CD4-positive, alpha-beta T cell treated with Interferon alpha-2 for 1 hour (primary cell): ENCODE measurements at regions not wholly inside any gene's neighbourhood (a gene's known extent, or its start where the extent isn't known, plus 50 kb on each side); places are given as distances from the start of the nearest gene placed in this dataset.

Experiments
- DNase-seq, 2 donors: peaks; one replicate each; pipeline ENCODE4 v3.0.0-alpha.2; 2020 to 2022

GRCh38 chr1:29746076-29746665 is 509.8 kb downstream of the PTPRU start:
- no peak for DNase-seq

- DNase-seq = no peak
Observed at GRCh38 chr1:29744684-29745490, 508.6 kb downstream of the PTPRU start.

GRCh38 chr1:29743931-29744330 is 507.6 kb downstream of the PTPRU start:
- no peak for DNase-seq

GRCh38 chr1:29743264-29743663 is 506.9 kb downstream of the PTPRU start:
- no peak for DNase-seq

- DNase-seq = no peak
Observed at GRCh38 chr1:29739176-29739575, 502.9 kb downstream of the PTPRU start.

- no peak for DNase-seq
Observed at GRCh38 chr1:29736582-29737188, 500.4 kb downstream of the PTPRU start.

- peak in 1 of 2 donors; percentile 5 for DNase-seq
Observed at GRCh38 chr1:29732453-29732852, 496.1 kb downstream of the PTPRU start.

GRCh38 chr1:29730623-29731022 is 494.3 kb downstream of the PTPRU start:
- DNase-seq = no peak

- no peak for DNase-seq
Observed at GRCh38 chr1:29729281-29729680, 493.0 kb downstream of the PTPRU start.

- DNase-seq = no peak
Observed at GRCh38 chr1:29728703-29729102, 492.4 kb downstream of the PTPRU start.

- no peak for DNase-seq
Observed at GRCh38 chr1:29725262-29725661, 488.9 kb downstream of the PTPRU start.

GRCh38 chr1:29722598-29722997 is 486.3 kb downstream of the PTPRU start:
- DNase-seq = no peak

GRCh38 chr1:29719253-29719652 is 482.9 kb downstream of the PTPRU start:
- DNase-seq = no peak

GRCh38 chr1:29718791-29719190 is 482.5 kb downstream of the PTPRU start:
- DNase-seq = no peak

GRCh38 chr1:29716306-29716705 is 480.0 kb downstream of the PTPRU start:
- DNase-seq = no peak

GRCh38 chr1:29713857-29714256 is 477.5 kb downstream of the PTPRU start:
- no peak for DNase-seq

- DNase-seq = no peak
Observed at GRCh38 chr1:29712801-29713200, 476.5 kb downstream of the PTPRU start.

GRCh38 chr1:29712284-29712651 is 475.9 kb downstream of the PTPRU start:
- DNase-seq = no peak

GRCh38 chr1:29711582-29712283 is 475.4 kb downstream of the PTPRU start:
- no peak for DNase-seq

GRCh38 chr1:29709704-29710280 is 473.5 kb downstream of the PTPRU start:
- DNase-seq = no peak

GRCh38 chr1:29708796-29709703 is 472.7 kb downstream of the PTPRU start:
- no peak for DNase-seq

GRCh38 chr1:29708381-29708780 is 472.1 kb downstream of the PTPRU start:
- no peak for DNase-seq
